ENCODE measurements at regions not wholly inside any gene's neighbourhood (a gene's known extent, or its start where the extent isn't known, plus 50 kb on each side); places are given as distances from the start of the nearest gene placed in this dataset. TPM values are rescaled to one million over a fixed set of nuclear protein-coding genes. Genes with fewer than 3 reads are reported as not detected.

DNA sequence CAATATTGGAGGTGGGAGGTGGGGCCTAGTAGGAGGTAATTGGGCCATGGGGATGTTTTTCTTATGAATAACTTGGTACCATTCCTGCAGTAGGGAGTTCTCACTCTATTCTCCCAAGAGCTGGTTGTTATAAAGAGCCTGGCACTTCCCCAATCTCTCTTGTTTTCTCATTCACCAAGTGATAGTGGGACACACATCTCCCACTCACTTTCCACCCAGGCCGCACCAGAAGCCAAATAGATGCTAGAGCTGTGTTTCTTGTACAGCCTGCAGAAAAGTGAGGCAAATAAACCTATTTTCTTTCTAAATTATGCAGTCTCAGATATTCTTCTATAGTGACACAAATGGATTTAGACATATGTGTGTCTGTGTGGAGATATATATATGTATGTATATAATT is 117.6 kb downstream of the ANKRD50 start:
- no peak overlapping the region for H3K23ac ChIP-seq (ENCODE audit: low read depth, low read length, poor library complexity)
- no peaks in the 10 kb centered on the region for H3K27me3 ChIP-seq (ENCODE audit: control insufficient read depth in 3 of 3, insufficient read depth in 3 of 3, low read depth in 1 of 3, low read length in 3 of 3)
- no peaks in the 10 kb centered on the region for H3K9me3 ChIP-seq (replicated peaks in 1 of 2; ENCODE audit: control insufficient read depth in 2 of 2, insufficient read depth in 1 of 2, low read depth in 1 of 2, low read length in 2 of 2)
- no CpG with 5 or more reads among the region's 1 CpG for WGBS, 2 donors (ENCODE audit: extremely low coverage in 2 of 2, insufficient read length in 2 of 2, insufficient replicate concordance in 1 of 2)
- H2BK15ac ChIP-seq (ENCODE audit: low read length), result no peak overlapping the region
- H4K91ac ChIP-seq (ENCODE audit: low read depth, low read length, poor library complexity), result no peak overlapping the region
- no peak overlapping the region for H3K14ac ChIP-seq (ENCODE audit: low read length)
- no peak overlapping the region for H3K9ac ChIP-seq (ENCODE audit: low read depth, low read length, poor library complexity)
- no peak overlapping the region for H3K4me2 ChIP-seq (ENCODE audit: insufficient read depth, low read length, poor library complexity, severe bottlenecking)
- no peak overlapping the region for H4K8ac ChIP-seq (ENCODE audit: low read depth, low read length)
- H2AK5ac ChIP-seq (ENCODE audit: low read depth, low read length), result no peak overlapping the region
- no peak overlapping the region for H3K27ac ChIP-seq (replicated peaks; ENCODE audit: low read length)
- no peak overlapping the region for H2BK5ac ChIP-seq (ENCODE audit: low read length)
- H2AFZ ChIP-seq (ENCODE audit: low read length), result no peak overlapping the region
- H3K18ac ChIP-seq (ENCODE audit: low read length), result no peak overlapping the region
- no peaks in the 10 kb centered on the region for H3K79me1 ChIP-seq (ENCODE audit: low read depth, low read length)
- H3K4me1 ChIP-seq (ENCODE audit: control insufficient read depth in 2 of 2, insufficient read depth in 1 of 2, low read depth in 1 of 2, low read length in 2 of 2), result no peaks in the 10 kb centered on the region
- no peak overlapping the region for H3K4me3 ChIP-seq (ENCODE audit: low read length in 2 of 2)
- H3K4ac ChIP-seq (ENCODE audit: low read length), result no peak overlapping the region
- DNase-seq (ENCODE audit: low spot score), result no peak
- no peak overlapping the region for H2BK120ac ChIP-seq (ENCODE audit: low read depth, low read length)
- H2BK12ac ChIP-seq (ENCODE audit: low read length), result no peak overlapping the region
- no peaks in the 10 kb centered on the region for H3K36me3 ChIP-seq (replicated peaks in 1 of 2; ENCODE audit: control insufficient read depth in 2 of 2, insufficient read depth in 2 of 2, low read length in 2 of 2)

DNA sequence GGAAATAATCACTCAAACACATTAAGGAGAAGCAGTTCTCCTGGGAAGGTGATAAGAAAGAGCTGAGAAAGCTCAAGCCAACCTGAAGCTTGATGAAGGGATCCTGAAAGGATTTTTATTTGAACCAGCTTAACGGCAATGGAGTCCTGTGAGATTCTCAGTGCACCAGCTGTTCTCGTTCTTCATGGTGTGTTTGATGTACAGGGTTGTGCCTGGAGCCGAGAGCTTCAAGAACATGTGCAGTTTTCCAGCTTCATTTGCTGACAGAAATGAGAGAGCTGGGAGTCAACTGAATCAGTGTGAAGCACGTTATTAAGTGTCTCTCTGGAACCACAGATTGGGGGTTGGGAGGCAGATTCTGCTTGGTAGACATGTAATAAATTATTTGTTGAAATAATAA is 115.7 kb downstream of the ANKRD50 start:
- Histone ChIP-seq H3K9me3 (replicated peaks in 1 of 2; ENCODE audit: control insufficient read depth in 2 of 2, insufficient read depth in 1 of 2, low read depth in 1 of 2, low read length in 2 of 2) (no peaks in the 10 kb centered on the region), H4K8ac (ENCODE audit: low read depth, low read length) (no peak overlapping the region), H2BK5ac (ENCODE audit: low read length) (no peak overlapping the region), H3K27me3 (ENCODE audit: control insufficient read depth in 3 of 3, insufficient read depth in 3 of 3, low read depth in 1 of 3, low read length in 3 of 3) (no peaks in the 10 kb centered on the region), H2BK15ac (ENCODE audit: low read length) (no peak overlapping the region), H2AK5ac (ENCODE audit: low read depth, low read length) (no peak overlapping the region), H3K18ac (ENCODE audit: low read length) (no peak overlapping the region), H3K9ac (ENCODE audit: low read depth, low read length, poor library complexity) (no peak overlapping the region), H2BK12ac (ENCODE audit: low read length) (no peak overlapping the region), H3K14ac (ENCODE audit: low read length) (no peak overlapping the region), H3K23ac (ENCODE audit: low read depth, low read length, poor library complexity) (no peak overlapping the region), H3K4me1 (ENCODE audit: control insufficient read depth in 2 of 2, insufficient read depth in 1 of 2, low read depth in 1 of 2, low read length in 2 of 2) (no peaks in the 10 kb centered on the region), H2BK120ac (ENCODE audit: low read depth, low read length) (no peak overlapping the region), H3K4me3 (ENCODE audit: low read length in 2 of 2) (no peak overlapping the region), H3K27ac (replicated peaks; ENCODE audit: low read length) (no peak overlapping the region), H3K79me1 (ENCODE audit: low read depth, low read length) (no peaks in the 10 kb centered on the region), H4K91ac (ENCODE audit: low read depth, low read length, poor library complexity) (no peak overlapping the region), H2AFZ (ENCODE audit: low read length) (peak overlapping the region; percentile 42), H3K4me2 (ENCODE audit: insufficient read depth, low read length, poor library complexity, severe bottlenecking) (no peak overlapping the region), H3K36me3 (replicated peaks in 1 of 2; ENCODE audit: control insufficient read depth in 2 of 2, insufficient read depth in 2 of 2, low read length in 2 of 2) (no peaks in the 10 kb centered on the region), H3K4ac (ENCODE audit: low read length) (no peak overlapping the region)
- no CpG with 5 or more reads among the region's 4 CpGs for whole genome bisulfite sequencing, 2 donors (ENCODE audit: extremely low coverage in 2 of 2, insufficient read length in 2 of 2, insufficient replicate concordance in 1 of 2)
- DNase-seq (ENCODE audit: low spot score), result no peak

DNA sequence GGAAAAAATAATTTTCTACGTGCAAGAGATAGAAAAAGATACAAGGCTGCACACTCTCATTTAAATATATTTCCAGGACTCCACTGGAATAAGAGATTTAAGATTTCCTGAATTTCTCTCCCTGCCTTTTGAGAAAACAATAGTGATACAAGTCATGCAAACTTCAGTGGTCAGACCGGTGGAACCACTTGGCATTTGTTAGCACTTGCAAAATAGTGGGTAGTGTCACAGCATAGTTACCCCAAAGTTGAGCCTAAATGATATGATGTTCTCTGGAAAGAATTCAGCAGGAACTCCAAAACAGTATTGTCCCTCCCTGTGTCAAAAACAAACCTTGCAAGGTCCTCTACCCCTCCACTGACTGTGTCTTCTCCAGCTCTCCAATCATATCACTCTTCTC is 102.3 kb downstream of the ANKRD50 start:
- no peak overlapping the region for H3K27ac ChIP-seq (replicated peaks; ENCODE audit: low read length)
- H3K4me2 ChIP-seq (ENCODE audit: insufficient read depth, low read length, poor library complexity, severe bottlenecking), result no peak overlapping the region
- H3K23ac ChIP-seq (ENCODE audit: low read depth, low read length, poor library complexity), result no peak overlapping the region
- H3K36me3 ChIP-seq (replicated peaks in 1 of 2; ENCODE audit: control insufficient read depth in 2 of 2, insufficient read depth in 2 of 2, low read length in 2 of 2), result no peaks in the 10 kb centered on the region
- H3K9ac ChIP-seq (ENCODE audit: low read depth, low read length, poor library complexity), result no peak overlapping the region
- H2AK5ac ChIP-seq (ENCODE audit: low read depth, low read length), result no peak overlapping the region
- H2BK120ac ChIP-seq (ENCODE audit: low read depth, low read length), result no peak overlapping the region
- H2BK15ac ChIP-seq (ENCODE audit: low read length), result no peak overlapping the region
- H3K27me3 ChIP-seq (ENCODE audit: control insufficient read depth in 3 of 3, insufficient read depth in 3 of 3, low read depth in 1 of 3, low read length in 3 of 3), result no peaks in the 10 kb centered on the region
- H2BK12ac ChIP-seq (ENCODE audit: low read length), result no peak overlapping the region
- no peak overlapping the region for H4K91ac ChIP-seq (ENCODE audit: low read depth, low read length, poor library complexity)
- no peak overlapping the region for H3K14ac ChIP-seq (ENCODE audit: low read length)
- no CpG with 5 or more reads among the region's 2 CpGs for WGBS, 2 donors (ENCODE audit: extremely low coverage in 2 of 2, insufficient read length in 2 of 2, insufficient replicate concordance in 1 of 2)
- no peak for DNase-seq (ENCODE audit: low spot score)
- H4K8ac ChIP-seq (ENCODE audit: low read depth, low read length), result no peak overlapping the region
- no peak overlapping the region for H2BK5ac ChIP-seq (ENCODE audit: low read length)
- no peaks in the 10 kb centered on the region for H3K9me3 ChIP-seq (replicated peaks in 1 of 2; ENCODE audit: control insufficient read depth in 2 of 2, insufficient read depth in 1 of 2, low read depth in 1 of 2, low read length in 2 of 2)
- no peak overlapping the region for H3K4me3 ChIP-seq (ENCODE audit: low read length in 2 of 2)
- H3K18ac ChIP-seq (ENCODE audit: low read length), result no peak overlapping the region
- H3K4me1 ChIP-seq (ENCODE audit: control insufficient read depth in 2 of 2, insufficient read depth in 1 of 2, low read depth in 1 of 2, low read length in 2 of 2), result no peaks in the 10 kb centered on the region
- H3K4ac ChIP-seq (ENCODE audit: low read length), result no peak overlapping the region
- H2AFZ ChIP-seq (ENCODE audit: low read length), result no peak overlapping the region
- no peaks in the 10 kb centered on the region for H3K79me1 ChIP-seq (ENCODE audit: low read depth, low read length)

Small RNAs in the stretch of these regions (small RNA-seq; reads per million reads assigned to genes)
- not detected for gene AC093767.1 (ENCODE audit: insufficient read depth)
